Stimulated activated CD4-positive, alpha-beta T cell treated with anti-CD3 and anti-CD28 coated beads, Interleukin-15, amount 100 ng/mL, for 1 hour (primary cell): ENCODE measurements at regions not wholly inside any gene's neighbourhood (a gene's known extent, or its start where the extent isn't known, plus 50 kb on each side); places are given as distances from the start of the nearest gene placed in this dataset.
"Not testable (repeated sequence)": the region's sequence is repeated elsewhere in the genome, so short reads cannot be mapped to it uniquely, and the experiment has no call there.

Source experiments
- DNase-seq, 2 donors: peaks; one replicate each; pipeline ENCODE4 v3.0.0-alpha.2; 2020; ENCODE audit warnings: low read depth in 1 of 2, low spot score in 1 of 2

DNA sequence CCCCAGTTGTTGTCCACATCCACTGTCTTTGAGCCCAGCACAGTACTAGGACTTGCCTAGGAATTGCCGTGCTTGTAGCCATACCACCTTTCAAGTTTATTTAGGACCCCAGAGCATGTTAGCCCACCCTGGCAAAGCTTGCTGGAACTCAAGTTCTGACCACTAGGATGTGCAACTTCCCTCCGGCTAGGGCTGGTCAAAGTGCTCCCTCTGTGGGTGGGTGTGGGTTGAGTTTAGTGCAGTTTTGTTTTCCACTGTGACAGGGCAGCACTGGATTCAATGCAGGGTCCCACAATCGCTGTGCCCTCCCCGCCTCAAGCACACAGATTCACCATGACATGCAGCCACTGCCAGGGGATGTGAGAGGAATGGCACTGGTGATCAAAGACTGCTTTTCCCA, 96.0 kb downstream of the RASGEF1B start:
- DNase-seq, result no peak

DNA sequence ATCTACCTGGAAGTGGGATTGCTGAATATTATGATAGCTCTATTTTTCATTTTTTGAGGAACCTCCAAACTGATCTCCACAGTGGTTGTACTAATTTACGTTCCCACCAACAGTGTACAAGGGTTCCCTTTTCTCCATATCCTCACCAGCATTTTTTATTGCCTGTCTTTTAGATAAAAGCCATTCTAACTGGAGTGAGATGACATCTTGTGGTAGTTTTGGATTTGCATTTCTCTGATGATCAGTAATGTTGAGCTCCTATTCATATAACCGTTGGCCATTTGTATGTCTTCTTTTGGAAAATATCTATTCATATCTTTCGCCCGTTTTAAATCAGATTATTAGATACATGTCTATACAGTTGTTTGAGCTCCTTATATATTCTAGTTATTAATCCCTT, 101.8 kb downstream of the RASGEF1B start:
- DNase-seq, result no peak

DNA sequence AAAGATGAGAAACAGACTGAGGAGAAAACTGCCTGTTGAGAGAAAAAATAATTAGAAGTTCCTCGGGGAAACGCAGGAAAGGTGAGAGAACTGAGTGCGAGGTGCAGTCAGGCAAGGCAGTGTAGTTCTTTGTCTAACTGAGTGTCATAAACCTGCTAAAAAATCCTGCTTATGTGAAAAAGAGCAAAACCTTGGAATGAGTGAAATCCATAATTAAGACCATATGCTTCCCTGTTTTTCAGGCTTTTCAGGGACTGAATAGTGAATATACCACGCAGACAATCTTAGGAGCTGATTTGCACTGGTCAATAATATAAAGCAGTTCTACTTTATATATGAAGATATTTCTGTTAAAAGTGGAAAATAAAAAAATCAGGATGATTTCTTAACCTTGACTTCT, 104.9 kb downstream of the RASGEF1B start:
- DNase-seq, result no peak

GRCh38 chr4:81360737-81361136, 111.0 kb downstream of the RASGEF1B start:
- DNase-seq, result no peak

GRCh38 chr4:81359207-81359606, 112.5 kb downstream of the RASGEF1B start:
- no peak for DNase-seq

DNA sequence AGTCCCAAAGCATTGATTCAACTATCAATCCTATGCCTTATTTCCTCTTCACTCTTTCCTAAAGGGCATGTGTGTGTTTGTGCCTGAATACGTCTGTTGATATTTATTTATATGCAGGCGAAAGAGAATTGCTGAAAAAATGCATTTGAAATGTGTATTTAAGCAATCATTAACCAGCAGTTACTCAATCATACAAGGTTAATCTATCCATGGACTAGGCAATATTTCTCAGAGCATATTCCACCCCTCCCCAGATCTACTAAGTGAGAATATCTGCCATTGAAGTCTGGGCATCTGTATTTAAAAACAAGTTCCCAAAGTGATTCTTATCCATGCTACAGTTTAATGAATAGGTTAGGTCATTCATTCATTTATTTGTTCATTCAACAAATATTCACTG, 113.6 kb downstream of the RASGEF1B start:
- DNase-seq, result no peak

GRCh38 chr4:81356621-81357020, 115.1 kb downstream of the RASGEF1B start:
- no peak for DNase-seq

GRCh38 chr4:81355136-81355535, 116.6 kb downstream of the RASGEF1B start:
- DNase-seq, result no peak

- no peak for DNase-seq
Observed at GRCh38 chr4:81353861-81354260, 117.8 kb downstream of the RASGEF1B start.

GRCh38 chr4:81352446-81352835, 119.3 kb downstream of the RASGEF1B start:
- no peak for DNase-seq

DNA sequence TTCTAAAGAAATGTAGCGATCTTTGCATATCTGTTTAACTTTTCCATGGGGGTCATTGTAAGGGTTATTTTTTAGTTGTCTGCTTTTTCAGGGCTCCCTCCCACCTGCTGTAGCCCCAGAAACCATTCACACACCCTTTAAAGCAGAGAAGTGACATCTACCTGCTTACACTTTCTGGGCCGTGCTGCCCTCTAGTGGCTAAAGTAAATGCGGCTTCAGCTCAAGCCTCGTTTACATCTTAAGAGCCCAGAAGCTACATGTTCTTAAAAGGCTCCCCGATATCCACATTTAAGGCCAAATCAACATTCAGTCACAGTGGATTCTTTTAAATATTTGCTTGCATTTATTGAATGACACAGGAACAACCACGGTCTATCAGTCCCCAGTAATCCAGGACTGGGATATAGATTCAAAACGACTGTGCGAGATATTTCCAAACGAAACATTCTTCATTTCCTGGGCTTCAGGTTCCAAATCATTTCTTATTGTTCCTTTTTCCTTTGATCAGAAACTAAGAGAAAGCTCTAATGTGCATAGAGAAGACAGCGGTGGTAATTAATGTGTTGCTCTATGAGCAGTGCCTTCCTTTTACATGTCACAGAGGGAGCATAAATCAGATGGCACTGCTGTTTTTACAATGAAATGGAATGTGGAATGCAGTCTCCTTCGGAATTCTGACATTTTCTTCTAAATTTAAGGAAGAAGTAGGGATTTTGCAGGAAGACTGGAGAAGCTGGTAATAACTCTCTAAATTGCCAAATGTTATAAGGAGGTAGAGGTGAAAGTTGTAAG, 119.9 kb downstream of the RASGEF1B start:
- peak; percentile 10 to 38 for DNase-seq

DNA sequence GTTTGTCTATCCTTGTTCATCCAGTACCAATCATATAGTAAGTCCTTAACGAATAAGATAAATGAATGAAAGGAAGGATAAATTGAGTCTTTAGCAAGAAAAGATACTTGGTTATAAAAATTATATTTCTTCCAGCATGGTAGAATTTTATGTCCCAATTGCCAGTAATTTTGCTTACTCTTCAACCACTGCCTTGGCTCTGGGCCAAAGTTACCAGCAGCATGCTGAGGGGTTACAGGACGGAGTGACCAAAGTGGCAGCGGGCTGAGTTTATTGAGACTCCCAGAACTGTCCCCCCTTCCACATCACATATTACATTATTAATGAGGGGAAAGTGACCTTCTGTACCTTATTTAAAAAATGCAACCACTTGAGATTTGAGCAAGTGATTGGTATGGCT, 121.7 kb downstream of the RASGEF1B start:
- no peak for DNase-seq

DNA sequence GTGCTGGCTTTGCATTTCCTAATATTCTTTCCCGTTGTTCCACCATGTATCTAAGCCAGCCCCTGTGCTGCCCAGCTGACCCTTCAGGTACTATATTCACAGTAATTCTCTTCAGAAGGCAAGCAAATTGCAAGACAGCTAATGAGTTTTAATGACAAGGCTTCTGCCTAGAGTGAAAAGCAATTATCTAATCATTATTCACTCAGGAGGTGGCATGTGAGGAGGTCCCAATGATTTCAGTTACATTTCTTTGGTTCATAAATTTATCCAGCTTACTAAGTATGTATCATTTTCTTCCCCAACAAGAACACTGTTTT, 123.0 kb downstream of the RASGEF1B start:
- no peak for DNase-seq

DNA sequence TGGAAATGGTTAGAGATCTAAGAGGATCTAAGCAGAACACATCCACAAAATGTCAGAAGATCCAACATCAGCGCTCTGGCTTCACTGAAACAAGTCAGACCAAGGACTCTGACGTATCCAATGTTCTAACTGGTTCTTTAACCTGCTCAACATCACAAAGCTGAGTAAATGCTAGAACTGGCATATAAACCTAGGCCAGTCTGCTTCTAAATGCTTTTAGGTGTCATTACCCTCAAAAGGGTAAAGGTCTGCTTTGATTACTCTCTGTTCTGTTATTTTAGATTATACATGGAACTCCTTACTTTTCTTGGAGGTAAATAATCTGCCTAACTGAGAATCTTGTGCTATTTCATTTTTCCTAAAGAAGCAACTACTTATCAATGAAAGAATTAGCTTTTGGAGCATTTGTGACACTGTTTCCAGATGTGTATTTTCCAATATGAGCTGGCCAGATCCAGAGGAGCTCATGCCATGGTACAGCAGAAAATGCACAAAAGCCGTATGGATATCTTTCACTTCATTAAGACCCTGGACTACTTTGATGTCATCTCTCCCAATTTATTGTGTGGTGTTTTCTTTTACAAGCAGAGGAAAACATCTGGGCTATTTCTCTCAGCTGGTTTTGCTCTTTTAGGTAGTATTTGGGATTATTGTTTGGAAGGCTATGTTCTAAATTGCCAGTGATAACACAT, 123.5 kb downstream of the RASGEF1B start:
- no peak for DNase-seq

GRCh38 chr4:81346719-81347118, 125.0 kb downstream of the RASGEF1B start:
- DNase-seq, result no peak

DNA sequence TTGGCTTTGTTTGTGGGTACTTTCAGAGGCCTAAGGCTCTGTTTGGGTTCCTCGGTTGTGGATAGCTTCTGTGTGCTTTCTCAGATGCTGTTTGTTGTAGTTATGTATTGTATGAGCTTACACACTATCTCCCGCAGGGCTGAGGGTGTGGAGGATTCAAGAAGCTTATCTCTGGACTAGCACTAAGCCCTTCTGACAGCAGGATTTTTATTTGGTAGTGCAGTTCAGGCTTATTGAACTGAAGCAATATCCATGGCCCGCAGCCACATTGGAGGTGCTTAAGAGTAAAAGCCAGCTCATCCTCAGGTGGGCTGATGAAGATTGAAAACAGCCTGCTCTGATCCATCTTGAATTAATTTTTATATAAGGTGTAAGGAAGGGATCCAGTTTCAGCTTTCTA, 128.2 kb downstream of the RASGEF1B start:
- DNase-seq, result no peak

DNA sequence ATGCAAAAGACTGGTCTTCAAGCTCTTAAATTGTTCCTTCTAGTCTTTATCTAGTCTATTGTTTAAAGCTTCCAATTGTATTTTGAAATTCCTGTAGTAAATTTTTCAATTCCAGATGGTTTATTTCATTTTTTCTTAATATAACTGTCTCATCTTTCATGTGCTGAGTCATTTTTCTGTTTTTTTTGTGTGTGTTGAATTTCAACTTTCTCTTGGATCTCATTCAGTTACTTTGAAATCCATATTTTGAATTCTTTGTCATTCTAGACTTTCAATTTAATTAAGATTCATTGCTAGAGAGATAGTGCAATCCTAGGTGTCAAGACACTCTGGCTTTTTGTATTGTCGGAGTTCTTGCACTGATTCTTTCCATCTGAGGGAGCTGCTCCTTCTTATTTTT, 128.0 kb upstream of the PRKG2 start:
- no peak for DNase-seq

DNA sequence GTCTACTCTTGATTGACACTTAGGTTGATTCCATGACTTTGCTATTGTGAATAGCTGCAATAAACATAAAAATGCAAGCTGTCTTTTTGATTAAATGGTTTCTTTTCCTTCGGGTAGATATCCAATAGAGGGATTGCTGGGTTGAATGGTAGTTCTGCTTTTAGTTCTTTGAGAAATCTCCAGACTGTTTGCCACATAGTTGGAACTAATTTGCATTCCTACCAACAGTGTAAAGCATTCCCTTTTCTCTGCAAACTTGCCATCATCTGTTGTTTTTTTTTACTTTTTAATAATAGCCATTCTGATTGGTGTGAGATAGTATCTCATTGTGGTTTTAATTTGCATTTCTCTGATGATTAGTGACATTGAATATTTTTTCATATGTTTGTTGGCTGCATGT, 122.2 kb upstream of the PRKG2 start:
- no peak for DNase-seq

- no peak for DNase-seq
Observed at GRCh38 chr4:81335122-81335912, 120.3 kb upstream of the PRKG2 start.

- no peak for DNase-seq
Observed at GRCh38 chr4:81330018-81330417, 115.0 kb upstream of the PRKG2 start.

GRCh38 chr4:81326581-81326980, 111.6 kb upstream of the PRKG2 start:
- no peak for DNase-seq

- DNase-seq, result not testable (repeated sequence)
Observed at GRCh38 chr4:81324594-81324993, 109.6 kb upstream of the PRKG2 start.
